Cardiac muscle cell (in vitro differentiated cells and primary cell): ENCODE measurements at regions not wholly inside any gene's neighbourhood (a gene's known extent, or its start where the extent isn't known, plus 50 kb on each side); places are given as distances from the start of the nearest gene placed in this dataset.

Source experiments
- DNase-seq, 2 donors: peaks; one replicate each; pipeline versions ENCODE4 v3.0.0 to v3.0.0-alpha.2; 2010 to 2017; ENCODE audit warnings: low read depth in 1 of 2, low spot score in 1 of 2
- H3K27ac ChIP-seq: fragments of 200-600 bp; sonication (generic); 2 replicates; pipeline ENCODE4 v1.5.1; 2016
- H3K27me3 ChIP-seq: fragments of 200-600 bp; sonication (generic); 2 replicates; pipeline ENCODE4 v1.6.0; 2016; ENCODE audit warnings: control low read depth
- H3K36me3 ChIP-seq: fragments of 200-600 bp; sonication (generic); 2 replicates; pipeline ENCODE4 v1.5.1; 2016; ENCODE audit warnings: control low read depth
- H3K4me1 ChIP-seq: fragments of 200-600 bp; sonication (generic); 2 replicates; pipeline ENCODE4 v1.8.1; 2017; ENCODE audit warnings: low read depth, mild to moderate bottlenecking, mixed run types
- H3K4me3 ChIP-seq: fragments of 200-600 bp; sonication (generic); 2 replicates; pipeline ENCODE4 v1.5.1; 2016; ENCODE audit warnings: mild to moderate bottlenecking
- H3K9me3 ChIP-seq: fragments of 200-600 bp; sonication (generic); 2 replicates; pipeline ENCODE4 v1.5.1; 2017; ENCODE audit warnings: low read depth, mild to moderate bottlenecking, control low read depth
- TF ChIP-seq, protein P1 (sequence below): IDR thresholded peaks from 2 replicates; pipeline ENCODE4 v1.5.1; 2012; ENCODE audit warnings: low read depth, mild to moderate bottlenecking, low read length

DNA sequence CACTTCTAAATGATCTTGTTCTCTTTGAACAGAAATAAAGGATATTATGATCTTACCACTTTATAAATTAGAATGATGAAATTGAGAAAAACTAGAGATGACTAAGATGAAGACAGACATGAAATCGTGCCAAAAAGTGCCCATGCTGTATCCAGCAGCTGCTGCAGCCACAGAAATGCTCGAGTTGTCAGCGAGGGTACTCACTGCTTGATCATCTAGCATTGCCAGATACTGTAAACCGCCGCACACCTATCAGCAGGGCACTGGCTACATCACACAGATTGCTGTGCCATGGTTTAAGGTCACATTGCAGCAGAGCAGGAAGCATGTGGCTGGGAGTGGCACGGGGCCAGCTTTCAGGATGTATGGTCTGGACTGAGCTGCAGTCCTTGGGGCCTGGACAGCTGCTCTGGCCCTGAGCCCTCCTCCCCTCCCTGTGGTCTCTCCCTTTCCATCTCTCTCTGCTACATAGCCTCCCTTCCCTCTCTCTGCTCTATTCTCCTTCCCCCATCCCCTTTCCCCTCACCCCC, 51.0 kb upstream of the SEPTIN5 start:
- Histone ChIP-seq H3K36me3 (no peaks in the 10 kb centered on the region), H3K4me3 (no peak overlapping the region), H3K9me3 (no peaks in the 10 kb centered on the region), H3K27me3 (no peaks in the 10 kb centered on the region), H3K27ac (no peak overlapping the region), H3K4me1 (no peaks in the 10 kb centered on the region)
- peak; percentile 34 to 91 for DNase-seq
- TF ChIP-seq, protein P1, sequence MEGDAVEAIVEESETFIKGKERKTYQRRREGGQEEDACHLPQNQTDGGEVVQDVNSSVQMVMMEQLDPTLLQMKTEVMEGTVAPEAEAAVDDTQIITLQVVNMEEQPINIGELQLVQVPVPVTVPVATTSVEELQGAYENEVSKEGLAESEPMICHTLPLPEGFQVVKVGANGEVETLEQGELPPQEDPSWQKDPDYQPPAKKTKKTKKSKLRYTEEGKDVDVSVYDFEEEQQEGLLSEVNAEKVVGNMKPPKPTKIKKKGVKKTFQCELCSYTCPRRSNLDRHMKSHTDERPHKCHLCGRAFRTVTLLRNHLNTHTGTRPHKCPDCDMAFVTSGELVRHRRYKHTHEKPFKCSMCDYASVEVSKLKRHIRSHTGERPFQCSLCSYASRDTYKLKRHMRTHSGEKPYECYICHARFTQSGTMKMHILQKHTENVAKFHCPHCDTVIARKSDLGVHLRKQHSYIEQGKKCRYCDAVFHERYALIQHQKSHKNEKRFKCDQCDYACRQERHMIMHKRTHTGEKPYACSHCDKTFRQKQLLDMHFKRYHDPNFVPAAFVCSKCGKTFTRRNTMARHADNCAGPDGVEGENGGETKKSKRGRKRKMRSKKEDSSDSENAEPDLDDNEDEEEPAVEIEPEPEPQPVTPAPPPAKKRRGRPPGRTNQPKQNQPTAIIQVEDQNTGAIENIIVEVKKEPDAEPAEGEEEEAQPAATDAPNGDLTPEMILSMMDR = no peak

DNA sequence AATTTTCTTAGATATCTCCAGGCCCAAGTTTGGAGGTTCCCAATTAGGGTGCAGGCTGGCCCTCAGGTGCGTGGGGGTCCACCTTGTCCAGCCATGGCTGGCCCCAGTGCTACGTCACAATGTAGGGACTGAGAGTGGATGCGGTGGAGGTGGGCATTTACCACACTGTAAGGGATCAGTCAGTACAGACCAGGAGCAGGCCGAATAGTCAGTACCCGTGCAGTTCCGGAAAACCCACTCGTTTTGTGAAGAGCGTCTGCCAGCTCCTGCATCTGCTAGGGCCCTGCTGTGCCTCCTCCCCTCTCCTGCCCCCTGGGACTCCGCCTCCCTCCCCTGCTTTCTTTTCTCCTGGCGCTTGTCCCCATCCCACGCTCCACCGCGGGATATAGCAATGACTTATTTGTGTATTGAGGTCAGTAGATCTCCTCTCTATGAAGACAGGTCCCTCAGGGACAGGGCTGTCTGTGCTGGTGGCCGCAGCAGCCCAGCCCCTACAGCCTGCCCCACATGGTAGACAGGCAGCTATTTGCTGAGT, 50.4 kb upstream of the SEPTIN5 start:
- Histone ChIP-seq H3K27ac (no peak overlapping the region), H3K27me3 (no peaks in the 10 kb centered on the region), H3K36me3 (no peaks in the 10 kb centered on the region), H3K4me3 (no peak overlapping the region), H3K4me1 (no peaks in the 10 kb centered on the region), H3K9me3 (no peaks in the 10 kb centered on the region)
- TF ChIP-seq, protein P1 = no peak
- DNase-seq = peak in 1 of 2 donors; percentile 72

DNA sequence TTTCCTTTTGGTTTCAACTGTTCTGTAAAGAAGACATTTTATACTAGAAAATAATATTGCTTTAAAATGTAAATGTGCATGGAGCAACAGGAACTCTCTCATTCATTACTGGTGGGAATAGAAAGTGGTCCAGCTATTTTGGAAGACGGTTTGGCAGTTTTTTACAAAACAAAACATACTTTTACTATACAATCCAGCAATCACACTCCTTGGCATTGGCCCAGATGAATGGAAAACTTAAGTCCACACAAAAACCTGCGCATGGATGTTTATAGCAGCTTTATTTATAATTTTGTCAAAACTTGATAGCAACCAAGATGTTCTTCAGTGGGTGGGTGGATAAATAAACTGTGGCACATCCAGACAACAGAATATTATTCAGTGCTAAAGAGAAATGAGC, 49.9 kb upstream of the SEPTIN5 start:
- TF ChIP-seq, protein P1 = no peak
- Histone ChIP-seq H3K4me3 (no peak overlapping the region), H3K4me1 (no peaks in the 10 kb centered on the region), H3K27me3 (no peaks in the 10 kb centered on the region), H3K27ac (no peak overlapping the region), H3K9me3 (no peaks in the 10 kb centered on the region), H3K36me3 (no peaks in the 10 kb centered on the region)
- no peak for DNase-seq
